Fibroblast of the aortic adventitia (primary cell): ENCODE measurements at regions not wholly inside any gene's neighbourhood (a gene's known extent, or its start where the extent isn't known, plus 50 kb on each side); places are given as distances from the start of the nearest gene placed in this dataset.
"Not testable (repeated sequence)": the region's sequence is repeated elsewhere in the genome, so short reads cannot be mapped to it uniquely, and the experiment has no call there.

Experiments
- DNase-seq: peaks from one replicate; pipeline ENCODE4 v3.0.0-alpha.2; 2010; ENCODE audit warnings: low read depth
- H3K4me3 ChIP-seq: 2 replicates; pipeline ENCODE4 v1.5.1; 2011; ENCODE audit warnings: low read depth, mild to moderate bottlenecking, control low read depth, low read length, moderate library complexity
- CTCF ChIP-seq: IDR thresholded peaks from 2 replicates; pipeline ENCODE4 v1.5.1; 2011; ENCODE audit warnings: mild to moderate bottlenecking, low read length, control low read depth, inconsistent platforms; ENCODE audit not compliant: insufficient read depth

GRCh38 chr1:163973586-163973985 lies 585.4 kb upstream of the PBX1 start:
- no peak for TF ChIP-seq CTCF
- H3K4me3 ChIP-seq: no peak overlapping the region
- no peak for DNase-seq

GRCh38 chr1:163974120-163974519 lies 584.9 kb upstream of the PBX1 start:
- no peak overlapping the region for H3K4me3 ChIP-seq
- no peak for DNase-seq
- no peak for TF ChIP-seq CTCF

- no peak for DNase-seq
- no peak for TF ChIP-seq CTCF
- H3K4me3 ChIP-seq: no peak overlapping the region
Observed at GRCh38 chr1:163980394-163980793, 578.6 kb upstream of the PBX1 start.

GRCh38 chr1:163981500-163982030 lies 577.4 kb upstream of the PBX1 start:
- no peak for DNase-seq
- H3K4me3 ChIP-seq: no peak overlapping the region
- no peak for TF ChIP-seq CTCF

- H3K4me3 ChIP-seq: no peak overlapping the region
- TF ChIP-seq CTCF: no peak
- DNase-seq: no peak
Observed at GRCh38 chr1:163983097-163983496, 575.9 kb upstream of the PBX1 start.

- H3K4me3 ChIP-seq: no peak overlapping the region
- DNase-seq: no peak
- no peak for TF ChIP-seq CTCF
Observed at GRCh38 chr1:163985700-163986099, 573.3 kb upstream of the PBX1 start.

- no peak for DNase-seq
- no peak for TF ChIP-seq CTCF
- H3K4me3 ChIP-seq: no peak overlapping the region
Observed at GRCh38 chr1:163999131-163999530, 559.9 kb upstream of the PBX1 start.

- H3K4me3 ChIP-seq, DNase-seq: not testable (repeated sequence)
Observed at GRCh38 chr1:164006186-164006585, 552.8 kb upstream of the PBX1 start.
